ENCODE measurements at regions not wholly inside any gene's neighbourhood (a gene's known extent, or its start where the extent isn't known, plus 50 kb on each side); places are given as distances from the start of the nearest gene placed in this dataset.

DNA sequence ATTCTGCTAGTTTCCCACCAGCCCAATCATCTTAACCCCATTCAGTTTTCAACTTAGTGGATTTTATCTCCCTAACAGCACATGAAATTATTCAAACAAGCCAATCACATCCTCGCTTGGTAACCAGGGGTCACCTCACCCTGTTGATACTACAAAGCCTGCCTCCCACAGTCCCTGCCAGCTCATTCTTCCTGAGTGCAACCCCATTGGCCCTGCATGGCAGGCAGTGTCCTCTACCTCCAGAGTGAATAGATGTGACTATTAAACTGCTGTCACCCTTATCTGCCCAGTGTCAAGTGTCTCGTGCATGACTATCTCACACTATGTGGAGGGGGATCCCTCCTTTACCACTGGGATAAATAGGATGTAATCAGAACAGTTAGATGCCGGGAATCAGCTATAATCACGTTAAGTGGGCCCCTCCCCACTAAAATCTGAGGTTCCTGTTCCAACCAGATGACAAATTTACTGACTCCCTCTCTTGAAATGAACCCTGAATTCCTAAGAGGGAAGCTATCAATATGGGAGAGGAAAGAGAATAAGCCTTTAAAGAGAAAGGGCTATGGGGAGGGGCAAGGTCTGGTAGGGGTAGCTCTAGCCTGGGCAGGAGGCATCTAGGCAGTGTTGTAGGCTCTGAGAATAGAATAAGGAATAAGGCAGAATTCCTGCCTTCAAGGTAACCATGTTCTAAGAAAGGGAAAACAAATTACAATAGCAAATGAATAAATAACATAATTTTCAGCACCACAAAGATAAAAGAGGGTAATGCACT is 155.9 kb downstream of the SLC30A10 start:
- no peak for DNase-seq

DNA sequence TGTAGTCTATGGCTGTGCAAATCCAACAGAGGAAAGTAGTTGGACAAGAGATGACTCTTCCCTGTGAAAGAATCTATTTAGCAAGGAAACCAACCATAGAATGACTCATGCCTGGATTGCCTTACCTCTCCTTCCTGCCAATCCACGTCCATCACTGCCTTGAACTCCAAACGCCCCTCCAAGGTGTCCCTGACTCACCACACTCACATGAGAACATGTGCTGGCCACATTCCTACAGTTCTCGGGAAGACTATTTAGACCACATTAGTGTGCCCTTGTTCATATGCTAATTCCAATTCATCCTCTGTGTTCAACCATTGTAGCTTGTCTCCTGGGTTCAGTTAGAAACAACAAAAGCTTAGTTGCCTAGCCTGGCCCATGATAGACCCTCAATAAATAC is 157.3 kb downstream of the SLC30A10 start:
- peak; percentile 99 for DNase-seq

DNA sequence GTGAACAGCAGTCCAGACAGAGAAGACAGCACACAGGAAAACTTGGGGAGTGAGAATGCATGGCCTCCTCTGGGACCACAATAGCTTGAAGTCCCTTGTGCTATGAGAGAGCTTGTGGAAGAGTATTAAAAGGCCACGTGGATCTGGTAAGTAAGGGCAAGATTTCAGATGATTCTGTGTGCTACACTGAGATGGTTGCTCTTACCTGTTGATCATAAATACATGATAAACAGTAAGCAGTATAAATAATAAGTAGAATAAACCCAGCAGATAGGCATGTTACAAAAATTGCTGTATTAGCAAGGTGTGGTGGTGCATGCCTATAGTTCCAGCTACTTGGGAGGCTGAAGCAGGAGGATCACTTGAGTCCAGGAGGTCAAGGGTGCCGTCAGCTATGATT is 150.4 kb upstream of the ZC3H11B start:
- DNase-seq: no peak

DNA sequence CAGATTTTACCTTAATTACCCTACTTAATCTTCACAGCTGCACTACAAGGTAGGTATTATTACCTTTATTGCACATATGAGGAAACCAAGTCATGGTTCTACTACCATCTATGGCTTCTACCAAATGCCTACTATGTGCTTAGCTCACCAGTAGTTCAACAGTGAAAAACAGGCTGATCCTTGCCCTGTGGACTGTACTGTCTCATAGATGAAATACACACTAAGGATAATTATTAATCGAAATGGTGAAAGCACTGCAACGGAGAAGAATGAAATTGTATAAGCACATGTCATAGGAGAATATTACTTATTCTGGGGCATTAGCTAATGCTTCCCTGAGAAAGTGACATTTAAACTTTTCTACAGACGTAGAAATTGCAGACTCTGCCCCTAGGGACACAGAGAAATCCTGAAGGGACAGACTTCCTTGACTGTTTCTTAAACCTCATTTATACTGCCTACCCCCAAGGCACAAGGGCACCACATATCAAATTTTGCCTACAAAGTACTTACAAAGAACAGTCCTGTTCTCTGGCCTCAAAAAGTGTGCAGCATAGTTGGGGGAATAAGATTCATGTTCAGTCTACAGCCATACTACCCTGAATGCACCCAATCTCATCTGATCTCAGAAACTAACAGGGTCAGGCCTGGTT is 148.4 kb upstream of the ZC3H11B start:
- no peak for DNase-seq

DNA sequence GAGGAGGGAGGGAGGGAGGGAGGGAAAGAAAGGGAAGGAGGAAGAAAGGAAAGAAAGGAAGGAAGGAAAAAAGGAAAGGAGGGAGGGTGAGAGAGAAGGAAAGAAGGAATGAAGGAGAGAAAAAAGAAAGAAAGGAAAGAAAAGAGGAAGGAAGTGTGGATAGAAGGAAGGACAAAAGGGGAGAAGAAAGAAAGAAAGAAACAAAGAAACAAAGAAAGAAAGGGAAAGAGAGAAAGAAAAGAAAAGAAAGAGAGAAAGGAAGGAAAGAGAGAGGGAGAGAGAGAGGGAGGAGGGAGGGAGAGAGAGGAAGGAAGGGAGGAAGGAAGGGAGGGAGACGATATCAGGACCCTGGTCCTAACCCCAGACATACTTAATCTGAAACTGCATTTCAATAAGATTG is 146.2 kb upstream of the ZC3H11B start:
- no peak for DNase-seq

DNA sequence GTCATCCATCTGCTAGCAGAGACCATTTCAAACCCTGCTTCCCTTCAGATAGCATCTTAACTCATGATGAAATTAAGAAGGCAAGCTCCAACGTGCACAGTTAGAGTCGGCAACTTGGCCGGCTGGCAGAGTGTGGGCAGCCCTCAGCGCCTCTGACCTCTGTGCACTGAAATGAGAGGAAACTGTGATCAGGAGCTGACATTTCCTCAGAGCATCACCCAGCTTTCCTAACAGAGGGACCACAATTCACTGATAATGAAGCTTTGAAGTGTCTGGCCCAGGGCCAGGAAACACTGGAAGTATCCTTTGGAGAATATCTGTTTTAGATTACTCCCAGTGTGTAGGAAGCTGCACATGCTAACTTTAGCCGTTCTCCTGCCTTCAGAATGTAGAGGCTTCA is 145.0 kb upstream of the ZC3H11B start:
- DNase-seq: peak; percentile 69

DNA sequence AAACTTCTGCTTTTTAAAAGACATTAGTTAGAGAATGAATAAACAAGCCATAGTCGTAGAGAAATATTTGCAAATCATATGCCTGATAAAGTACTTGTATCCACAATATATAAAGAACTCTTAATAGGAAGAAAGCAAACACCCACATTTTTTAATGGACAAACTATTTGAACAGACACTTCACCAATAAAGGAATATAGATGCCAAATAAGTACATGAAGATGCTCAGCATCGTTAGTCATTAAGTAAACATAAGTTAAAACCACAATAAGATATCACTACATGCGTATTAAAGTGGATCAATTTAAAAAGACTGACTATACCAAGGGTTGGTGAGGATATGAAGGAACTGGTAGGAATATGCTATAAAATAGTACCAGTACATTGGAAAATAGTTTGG is 142.3 kb upstream of the ZC3H11B start:
- DNase-seq: no peak

DNA sequence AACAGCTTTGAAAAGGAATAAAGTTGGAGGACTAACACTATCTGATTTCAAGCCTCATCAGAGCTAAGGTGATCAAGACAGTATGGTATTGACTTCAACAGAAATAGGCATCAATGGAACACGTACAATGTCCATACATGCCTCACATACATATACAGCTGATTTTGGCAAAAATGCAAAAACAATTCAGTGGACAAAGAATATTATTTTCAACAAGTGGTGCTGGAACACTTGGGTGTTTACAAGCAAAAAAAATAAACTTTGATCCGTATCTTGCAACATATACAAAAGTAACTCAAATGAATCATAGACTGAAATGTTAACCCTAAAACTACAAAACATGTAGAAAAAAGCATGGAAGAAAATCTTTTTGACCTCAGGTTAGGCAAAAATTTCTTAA is 141.9 kb upstream of the ZC3H11B start:
- no peak for DNase-seq

DNA sequence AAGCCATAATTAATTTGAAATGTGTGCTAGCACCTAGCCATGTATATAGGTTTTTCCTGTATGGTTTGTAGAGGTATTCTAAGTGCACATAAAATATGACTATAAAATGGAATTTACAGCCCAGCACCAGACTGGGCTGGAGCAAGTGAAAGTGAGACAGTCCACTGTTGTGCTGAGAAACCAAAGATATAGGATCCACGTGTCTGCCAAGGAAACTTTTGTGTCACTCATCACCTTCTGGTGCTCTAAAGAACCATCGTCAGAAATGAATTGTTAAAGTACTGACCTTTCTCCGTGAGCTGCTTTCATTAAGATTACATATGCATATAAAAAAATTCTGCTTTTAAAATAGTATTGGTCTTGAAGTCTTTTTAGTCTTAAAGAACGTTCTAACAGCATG is 141.0 kb upstream of the ZC3H11B start:
- DNase-seq: no peak

DNA sequence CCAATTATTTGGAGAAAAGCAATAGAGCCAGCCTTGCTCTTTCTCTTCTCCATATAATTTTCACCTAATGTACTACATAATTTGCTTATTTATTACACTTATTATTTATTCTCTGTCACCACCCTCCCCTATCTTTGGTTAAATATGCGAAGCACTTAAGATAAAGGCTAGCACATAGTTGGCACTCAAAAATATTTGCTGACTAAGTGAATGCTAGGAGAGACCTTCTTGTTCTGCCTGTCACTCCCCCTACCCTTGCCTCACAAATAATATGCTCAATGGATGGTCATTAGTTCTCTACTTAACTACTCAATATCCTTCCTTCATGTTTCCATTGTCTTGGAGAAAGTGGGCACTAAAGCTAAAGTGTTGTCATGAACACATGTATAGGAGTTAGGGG is 139.7 kb upstream of the ZC3H11B start:
- DNase-seq: no peak

DNA sequence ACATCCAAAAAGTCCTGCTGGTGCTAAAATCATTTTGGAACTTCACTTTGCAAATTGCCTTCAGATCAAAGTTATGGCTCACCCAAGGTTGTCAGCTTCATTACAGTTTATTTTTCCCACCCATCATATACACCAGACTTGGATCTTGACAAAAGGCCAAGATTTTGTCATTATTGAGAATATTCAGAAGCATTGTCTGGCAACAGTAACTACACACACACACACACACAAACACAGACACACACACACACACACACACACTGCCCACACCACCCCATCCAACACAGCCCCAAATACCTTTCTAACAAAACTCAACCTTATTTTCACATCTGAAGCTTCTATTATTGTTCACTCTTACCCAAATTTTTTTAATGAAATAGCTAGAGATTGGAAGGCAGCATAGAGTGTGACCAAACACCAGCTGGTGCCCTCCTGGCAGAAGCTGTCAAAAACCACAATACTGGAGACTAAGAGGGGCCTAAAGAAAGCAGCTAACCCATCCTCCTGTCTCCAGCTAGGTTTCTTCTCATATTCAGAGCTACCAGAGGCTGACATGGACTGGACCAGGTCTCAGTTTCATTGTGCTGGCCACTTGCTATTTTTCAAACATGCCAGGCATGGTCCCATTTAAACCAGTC is 139.1 kb upstream of the ZC3H11B start:
- DNase-seq: no peak

DNA sequence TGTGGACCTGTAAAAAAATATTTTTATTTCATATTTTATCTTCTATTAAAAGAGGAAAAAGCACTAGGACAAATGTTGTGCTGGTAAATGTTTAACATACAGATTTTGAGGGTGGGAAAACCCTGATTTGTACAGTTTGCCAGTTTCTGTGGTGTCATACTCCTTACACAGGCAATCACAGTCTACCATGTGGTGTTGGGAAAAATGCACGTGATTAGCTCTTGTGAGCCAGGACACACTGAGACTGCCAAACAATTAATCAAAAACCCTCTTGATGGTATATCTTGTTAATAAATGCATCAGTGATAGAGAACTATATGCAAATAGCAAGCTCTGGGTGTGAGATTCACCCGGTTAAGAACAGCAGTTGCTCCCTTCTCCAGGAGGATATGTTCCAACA is 136.5 kb upstream of the ZC3H11B start:
- no peak for DNase-seq

DNA sequence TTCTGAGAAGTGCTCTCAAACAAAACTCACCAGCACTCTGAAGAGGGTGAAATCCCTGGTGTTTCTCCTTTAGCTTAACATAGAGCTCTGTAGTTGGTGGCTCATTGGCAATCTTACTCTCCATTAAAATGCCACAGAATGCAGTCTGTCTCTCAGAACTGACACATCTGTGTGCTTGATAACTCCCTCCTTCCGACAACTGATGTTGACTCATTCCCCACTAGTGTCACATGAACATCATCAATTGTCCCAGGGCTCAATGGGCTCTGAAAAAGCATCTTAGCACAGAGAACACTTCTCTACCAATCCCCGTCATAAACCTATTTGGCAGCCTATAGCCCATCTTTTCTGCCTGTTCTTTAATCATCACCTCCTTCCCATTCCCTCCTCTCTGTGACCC is 133.2 kb upstream of the ZC3H11B start:
- no peak for DNase-seq

DNA sequence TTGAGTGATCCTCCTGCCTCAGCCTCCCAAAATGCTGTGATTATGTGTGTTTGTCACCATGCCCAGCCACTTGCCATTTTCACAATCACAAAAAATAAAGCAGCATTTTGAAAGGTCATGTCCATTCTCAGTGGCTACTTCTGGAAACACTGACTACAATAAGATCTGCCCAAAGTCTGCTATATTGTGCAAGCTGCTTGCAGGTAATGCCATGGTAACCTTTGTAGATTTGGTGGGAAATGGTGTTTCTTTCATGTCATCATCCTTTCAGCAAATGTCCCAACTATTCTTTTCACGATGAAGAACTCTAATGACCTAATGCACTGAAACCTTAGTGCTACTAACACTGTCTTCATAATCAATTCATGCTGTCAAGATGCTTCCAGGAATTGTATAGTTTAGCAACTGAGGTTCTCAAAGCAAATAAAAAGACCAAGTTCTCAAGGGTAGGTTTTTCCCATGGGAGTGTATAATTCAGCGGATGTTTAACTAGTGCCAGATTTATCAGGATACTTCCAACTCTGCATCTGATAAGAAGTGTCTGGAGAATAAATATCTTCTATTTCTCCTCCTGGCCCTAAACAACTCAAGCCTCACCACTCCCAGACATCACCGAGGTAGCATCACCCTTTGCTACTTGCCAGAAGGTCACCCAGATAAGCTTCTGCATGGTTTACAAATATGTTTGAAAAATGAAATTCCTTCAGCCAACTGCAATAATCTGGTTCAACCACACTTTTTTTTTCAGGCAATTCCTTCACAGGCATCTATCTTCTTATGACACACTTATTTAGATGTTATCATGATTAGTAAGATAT is 132.0 kb upstream of the ZC3H11B start:
- peak; percentile 47 for DNase-seq

DNA sequence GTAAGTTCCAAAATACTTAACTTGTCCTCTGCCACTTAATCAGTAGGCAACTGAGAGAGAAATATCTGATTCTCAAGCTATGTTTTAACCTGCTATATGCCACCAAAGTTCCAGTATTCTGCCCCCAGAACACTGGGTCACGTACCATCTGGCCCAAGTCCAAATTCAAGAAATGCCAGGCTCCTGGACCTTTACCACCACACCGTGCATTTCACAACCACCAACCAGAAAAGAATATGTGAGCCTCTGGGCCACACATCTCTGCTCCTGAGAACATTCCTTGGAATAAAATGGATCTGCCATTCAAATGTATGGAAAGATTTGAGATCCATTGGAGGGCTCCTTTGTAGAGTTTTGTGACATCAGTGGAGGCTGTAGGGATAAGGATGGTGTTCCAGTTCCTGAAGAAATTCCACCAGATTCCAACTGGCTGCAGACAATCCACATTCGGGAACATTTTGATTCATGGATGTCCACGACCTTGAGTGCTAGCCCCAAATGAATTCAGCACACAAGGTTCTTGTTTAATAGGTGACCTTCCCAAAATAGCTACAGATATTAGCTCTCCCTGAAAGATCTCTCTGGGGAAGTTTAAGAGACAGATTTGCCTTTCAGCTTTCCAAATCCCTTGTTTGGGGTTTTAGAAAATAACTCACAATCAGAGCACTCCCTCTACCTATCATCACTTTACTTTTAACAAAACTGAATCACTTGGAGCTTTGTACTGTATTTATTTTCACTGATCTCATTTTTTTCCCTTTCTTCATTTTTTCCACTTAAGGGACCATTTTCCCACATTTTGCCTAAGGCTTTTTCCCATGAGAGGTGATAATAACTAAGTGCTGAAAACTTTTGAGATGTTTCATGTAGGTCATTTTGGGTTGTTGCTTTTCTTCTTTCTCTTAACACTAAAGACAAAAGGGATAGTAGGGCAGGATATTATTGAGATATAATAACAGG is 128.4 kb upstream of the ZC3H11B start:
- peak; percentile 12 for DNase-seq

DNA sequence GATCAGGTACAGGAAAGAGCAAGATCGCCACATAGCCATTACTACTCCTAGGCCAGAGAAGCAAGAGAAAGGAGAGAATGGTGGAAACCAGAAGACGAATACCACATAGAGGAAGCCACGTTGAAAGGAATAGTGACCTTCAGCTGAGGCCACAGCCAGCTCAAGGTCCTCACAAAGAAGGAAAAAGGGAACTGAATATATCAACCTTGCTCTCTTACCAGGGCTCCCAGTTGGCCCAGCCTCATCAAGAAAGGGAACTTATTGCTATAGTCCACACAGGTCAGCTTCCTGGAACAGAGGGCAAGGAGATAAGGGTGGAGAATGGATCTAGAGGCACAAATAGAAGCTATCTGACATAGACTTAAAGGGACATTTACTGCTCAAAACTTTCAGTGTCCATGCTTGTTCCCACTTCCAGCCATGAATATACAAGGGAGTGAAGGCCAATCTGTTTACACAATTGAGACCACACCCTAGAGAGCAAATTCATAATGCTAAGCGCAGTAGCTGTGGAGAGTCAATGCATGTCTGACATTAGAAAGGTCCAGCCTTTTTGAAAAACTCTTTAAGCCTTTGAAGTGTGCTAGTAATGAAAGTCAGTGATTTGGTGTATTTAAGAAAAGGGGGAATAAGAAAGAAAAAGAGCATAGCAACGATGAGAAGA is 120.7 kb upstream of the ZC3H11B start:
- DNase-seq: no peak

DNA sequence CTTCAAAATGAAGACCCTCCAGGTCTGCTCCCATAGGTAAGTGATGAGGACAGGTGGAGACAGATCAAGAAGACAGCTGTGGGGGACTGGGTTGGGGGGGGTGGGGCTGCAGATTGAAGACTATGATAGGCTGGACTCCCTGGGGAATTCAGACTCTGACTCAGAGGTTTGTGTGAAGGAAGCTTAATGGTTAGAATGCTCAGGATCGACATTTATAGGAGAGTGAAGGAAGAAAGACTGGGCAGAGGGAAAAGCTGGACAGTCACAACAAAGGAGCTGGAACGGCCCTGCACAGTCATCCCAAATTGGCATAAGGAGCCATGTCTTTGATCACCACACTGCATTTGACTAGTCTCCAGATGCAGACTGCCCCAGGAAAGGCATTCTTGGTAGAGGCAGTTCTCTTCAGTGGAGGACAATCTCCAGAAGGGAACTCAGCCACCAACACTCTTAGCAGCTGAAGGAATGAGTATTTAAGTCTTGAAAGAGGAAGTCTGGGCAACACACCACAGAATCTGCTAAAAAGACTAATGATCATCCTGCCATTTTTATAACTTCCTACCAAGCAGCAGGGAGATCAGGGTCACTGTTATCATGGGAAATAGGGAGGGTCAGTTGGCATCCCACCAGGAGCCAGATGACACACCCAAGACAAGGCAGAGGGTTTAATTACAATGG is 120.0 kb upstream of the ZC3H11B start:
- DNase-seq: peak; percentile 19

DNA sequence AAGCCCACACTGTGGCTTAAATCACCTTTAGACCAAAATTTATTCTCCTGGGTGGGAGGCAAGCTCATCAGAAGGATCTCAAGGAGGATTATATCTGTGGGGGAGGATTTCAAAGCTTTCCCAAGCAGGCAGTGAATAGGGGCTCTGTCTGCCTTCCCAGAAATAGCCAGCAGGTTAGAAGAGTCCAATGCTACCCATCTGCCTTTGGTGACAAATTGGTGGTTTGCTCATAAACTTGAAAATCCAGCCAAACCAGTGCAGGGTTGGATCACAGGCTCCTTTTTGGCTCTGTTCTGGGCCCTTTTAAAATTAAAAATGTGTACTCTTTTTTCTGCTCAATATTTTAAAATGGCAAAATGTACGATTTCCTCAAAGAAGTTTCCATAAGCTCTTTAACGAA is 118.9 kb upstream of the ZC3H11B start:
- no peak for DNase-seq

DNA sequence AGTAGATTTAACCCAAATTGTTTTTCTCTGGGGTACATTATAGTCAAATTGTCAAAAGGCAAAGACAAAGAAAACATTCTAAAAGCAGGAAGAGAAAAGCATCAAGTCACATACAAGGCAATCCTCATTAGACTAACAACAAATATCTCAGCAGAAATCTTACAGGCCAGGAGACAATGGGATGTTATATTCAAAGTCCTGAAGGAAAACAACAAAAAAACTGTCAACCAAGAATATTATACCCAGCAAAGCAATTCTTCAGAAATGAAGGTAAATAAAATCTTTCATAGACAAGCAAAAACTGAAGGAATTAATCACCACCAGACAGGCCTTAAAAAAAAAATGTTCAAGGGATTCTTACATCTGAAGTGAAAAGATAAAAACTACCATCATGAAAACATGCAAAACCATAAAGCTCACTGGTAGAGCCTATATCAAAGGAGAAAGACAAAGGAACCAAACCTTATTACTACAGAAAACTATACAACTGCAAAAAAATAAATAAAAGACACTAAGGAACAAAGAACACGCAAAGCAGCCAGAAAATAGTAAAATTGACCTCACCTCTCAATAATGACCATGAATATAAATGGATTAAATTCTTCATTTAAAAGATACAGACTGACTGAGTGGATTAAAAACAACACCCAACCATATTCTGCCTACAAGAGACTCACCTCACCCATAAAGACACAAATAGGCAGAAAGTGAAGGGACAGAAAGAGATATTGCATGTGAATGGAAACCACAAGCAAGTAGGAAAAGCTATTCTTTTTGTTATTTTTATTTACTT is 113.8 kb upstream of the ZC3H11B start:
- DNase-seq: no peak

DNA sequence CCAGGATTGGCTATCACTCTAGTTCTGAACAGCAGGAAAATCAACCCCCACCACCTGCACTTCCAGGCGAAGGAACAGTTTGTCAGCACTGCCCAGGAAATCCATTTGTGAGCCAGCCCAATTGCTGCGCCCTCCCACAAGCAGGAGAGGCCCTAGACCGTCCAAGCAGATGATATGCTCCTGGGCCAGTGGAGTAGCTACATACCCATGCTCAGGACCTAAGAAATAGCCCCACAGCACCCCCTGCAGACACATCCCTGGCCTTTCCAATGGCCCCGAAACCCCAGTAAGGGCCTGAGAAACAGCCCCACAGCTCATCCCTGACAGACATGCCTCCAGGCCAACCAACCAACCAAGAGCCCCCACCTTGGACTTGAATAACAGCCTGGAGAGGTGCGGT is 111.5 kb upstream of the ZC3H11B start:
- no peak for DNase-seq

Data from fibroblast of upper back skin (primary cell).